Type B pancreatic cell (in vitro differentiated cells): ENCODE measurements at regions not wholly inside any gene's neighbourhood (a gene's known extent, or its start where the extent isn't known, plus 50 kb on each side); places are given as distances from the start of the nearest gene placed in this dataset.

ENCODE experiments used
- DNase-seq: peaks from one replicate; pipeline ENCODE4 v3.0.0; 2021; ENCODE audit warnings: mixed read lengths; ENCODE audit not compliant: unreplicated experiment; ENCODE audit errors: extremely low spot score
- H3K27ac Mint-ChIP-seq: 2 replicates; pipeline ENCODE4 v1.8.0; 2021; ENCODE audit warnings: mild to moderate bottlenecking, mixed read lengths
- H3K27me3 Mint-ChIP-seq: 2 replicates; pipeline ENCODE4 v1.8.0; 2021; ENCODE audit warnings: mixed read lengths
- H3K36me3 Mint-ChIP-seq: 2 replicates; pipeline ENCODE4 v1.8.0; 2021; ENCODE audit warnings: mixed read lengths
- H3K4me1 Mint-ChIP-seq: one replicate; pipeline ENCODE4 v1.8.0; 2021; ENCODE audit warnings: mixed read lengths; ENCODE audit not compliant: unreplicated experiment
- H3K4me3 Mint-ChIP-seq: 2 replicates; pipeline ENCODE4 v1.8.0; 2021; ENCODE audit warnings: mild to moderate bottlenecking, mixed read lengths
- H3K9me3 Mint-ChIP-seq: 2 replicates; pipeline ENCODE4 v1.8.0; 2021; ENCODE audit warnings: mixed read lengths
- CTCF ChIP-seq: fragments of 200-600 bp; sonication (generic); conservative IDR thresholded peaks from 2 replicates; pipeline ENCODE4 v1.5.0; 2021; ENCODE audit warnings: antibody characterized with exemption, mild to moderate bottlenecking

- no peak for DNase-seq
- TF ChIP-seq CTCF: no peak
- Mint-ChIP-seq H3K36me3 (no peaks in the 10 kb centered on the region), H3K27me3 (peaks cover 2% of the 10 kb centered on the region), H3K4me3 (no peak overlapping the region), H3K4me1 (no peaks in the 10 kb centered on the region), H3K9me3 (no peaks in the 10 kb centered on the region), H3K27ac (no peak overlapping the region)
Measured at GRCh38 chr1:114236517-114236916, 82.8 kb upstream of the SYT6 start.

GRCh38 chr1:114235960-114236359, 82.3 kb upstream of the SYT6 start:
- TF ChIP-seq CTCF: no peak
- Mint-ChIP-seq H3K27me3 (peaks cover 2% of the 10 kb centered on the region), H3K4me3 (no peak overlapping the region), H3K4me1 (no peaks in the 10 kb centered on the region), H3K27ac (no peak overlapping the region), H3K9me3 (no peaks in the 10 kb centered on the region), H3K36me3 (no peaks in the 10 kb centered on the region)
- no peak for DNase-seq

GRCh38 chr1:114235281-114235680, 81.6 kb upstream of the SYT6 start:
- Mint-ChIP-seq H3K4me1 (no peaks in the 10 kb centered on the region), H3K36me3 (no peaks in the 10 kb centered on the region)
- TF ChIP-seq CTCF: no peak

GRCh38 chr1:114234408-114235124, 80.9 kb upstream of the SYT6 start:
- Mint-ChIP-seq H3K9me3 (no peaks in the 10 kb centered on the region), H3K36me3 (no peaks in the 10 kb centered on the region), H3K27me3 (peaks cover 2% of the 10 kb centered on the region), H3K4me3 (no peak overlapping the region), H3K4me1 (no peaks in the 10 kb centered on the region), H3K27ac (no peak overlapping the region)
- TF ChIP-seq CTCF: no peak
- DNase-seq: no peak

More at GRCh38 chr1:114235281-114235680, 81.6 kb upstream of the SYT6 start:
- Mint-ChIP-seq H3K4me3 (no peak overlapping the region), H3K27me3 (peaks cover 2% of the 10 kb centered on the region), H3K27ac (no peak overlapping the region), H3K9me3 (no peaks in the 10 kb centered on the region)
- DNase-seq: no peak

- TF ChIP-seq CTCF: no peak
- Mint-ChIP-seq H3K9me3 (no peaks in the 10 kb centered on the region), H3K36me3 (no peaks in the 10 kb centered on the region), H3K4me1 (no peaks in the 10 kb centered on the region), H3K4me3 (no peak overlapping the region), H3K27ac (no peak overlapping the region), H3K27me3 (peaks cover 4% of the 10 kb centered on the region)
- no peak for DNase-seq
Measured at GRCh38 chr1:114232691-114233090, 79.0 kb upstream of the SYT6 start.
